ENCODE measurements at regions not wholly inside any gene's neighbourhood (a gene's known extent, or its start where the extent isn't known, plus 50 kb on each side); places are given as distances from the start of the nearest gene placed in this dataset.

- no peak overlapping the region for H3K23ac ChIP-seq (ENCODE audit: low read depth, low read length)
- ChIA-PET CTCF (no interaction called here), POLR2A (ENCODE audit: unreplicated experiment) (no interaction called here)
- H3K27me3 ChIP-seq (ENCODE audit: control insufficient read depth, insufficient read depth, low read length): no peaks in the 10 kb centered on the region
- no peak overlapping the region for H4K5ac ChIP-seq (ENCODE audit: low read depth, low read length)
- H2BK20ac ChIP-seq (ENCODE audit: low read depth, low read length): no peak overlapping the region
- no peaks in the 10 kb centered on the region for H3K9me1 ChIP-seq (ENCODE audit: insufficient read depth, low read length)
- no peak overlapping the region for H3K27ac ChIP-seq (ENCODE audit: insufficient read depth, low read length)
- no peak overlapping the region for H3K56ac ChIP-seq (ENCODE audit: extremely low read depth, insufficient read depth, low read length)
- no peaks in the 10 kb centered on the region for H3K36me3 ChIP-seq (ENCODE audit: control insufficient read depth, insufficient read depth, low read length)
- H3K9ac ChIP-seq (ENCODE audit: low read depth, low read length): no peak overlapping the region
- TF ChIP-seq FOS (IDR thresholded peaks at IDR 0.05; ENCODE audit: low read depth, low read length) (no peak), RAD21 (IDR thresholded peaks at IDR 0.05; ENCODE audit: low read length) (no peak), CHD1 (IDR thresholded peaks at IDR 0.05; ENCODE audit: low read depth, low read length) (no peak)
- no CpG with 5 or more reads among the region's 11 CpGs for WGBS, 2 experiments (ENCODE audit: extremely low coverage in 2 of 2, insufficient read length in 1 of 2)
- no peak overlapping the region for H3K18ac ChIP-seq (ENCODE audit: low read depth, low read length)
- no peak for DNase-seq
- H3K14ac ChIP-seq (replicated peaks; ENCODE audit: low read depth, low read length): no peak overlapping the region
- no peak overlapping the region for H2BK15ac ChIP-seq (ENCODE audit: low read depth, low read length)
- intact Hi-C loops (cut with micrococcal nuclease) (no loop called here), dilution Hi-C loops (cut with HindIII; ENCODE audit: low sequenced_read_pairs, unreplicated experiment) (no loop called here), in situ Hi-C loops (cut with MboI; ENCODE audit: low sequenced_read_pairs) (no loop called here)
- no peak overlapping the region for H3K4ac ChIP-seq (ENCODE audit: low read depth, low read length)
- ATAC-seq (ENCODE audit: low read depth): no peak
- no peaks in the 10 kb centered on the region for H4K20me1 ChIP-seq (ENCODE audit: insufficient read depth, low read length)
- no peak overlapping the region for H4K8ac ChIP-seq (ENCODE audit: low read depth in 2 of 2, low read length in 2 of 2)
- no peak overlapping the region for H4K91ac ChIP-seq (ENCODE audit: insufficient read depth, low read depth, low read length)
- no peak overlapping the region for H3K4me2 ChIP-seq (ENCODE audit: low read depth, low read length)
- no peaks in the 10 kb centered on the region for H3K9me3 ChIP-seq (ENCODE audit: control insufficient read depth, insufficient read depth, low read length)
- no peaks in the 10 kb centered on the region for H3K79me1 ChIP-seq (ENCODE audit: low read depth in 1 of 2, low read length in 2 of 2)
- H3K4me1 ChIP-seq (ENCODE audit: control insufficient read depth, insufficient read depth, low read length): no peaks in the 10 kb centered on the region
- H3K4me3 ChIP-seq (ENCODE audit: insufficient read depth, low read depth, low read length): no peak overlapping the region
- H2BK5ac ChIP-seq (ENCODE audit: low read depth, low read length, poor library complexity, severe bottlenecking): no peak overlapping the region
- no peak overlapping the region for H2AK9ac ChIP-seq (replicated peaks; ENCODE audit: low read depth, low read length, poor library complexity)
- no peak overlapping the region for H2AK5ac ChIP-seq (ENCODE audit: low read depth, low read length)
- H2AFZ ChIP-seq (replicated peaks; ENCODE audit: low read length, poor library complexity): peak overlapping the region; percentile 43
- H2BK120ac ChIP-seq (ENCODE audit: low read depth, low read length): no peak overlapping the region
- no TSS peak for BruUV-seq (replicated peaks)
These were observed 150.4 kb upstream of the THRB start for GRCh38 chr3:24645047-24645446.
